Liver (tissue), 8 donors: ENCODE measurements at regions not wholly inside any gene's neighbourhood (a gene's known extent, or its start where the extent isn't known, plus 50 kb on each side); places are given as distances from the start of the nearest gene placed in this dataset.

Experiments
- DNase-seq: peaks from one replicate; pipeline ENCODE4 v3.0.0-alpha.2; 2017; ENCODE audit warnings: low spot score
- H3K27ac ChIP-seq, 2 donors: one replicate each; pipeline ENCODE4 v1.7.0; 2013; ENCODE audit warnings: inconsistent platforms in 2 of 2, low read length in 2 of 2, control low read depth in 1 of 2, low read depth in 1 of 2, mild to moderate bottlenecking in 1 of 2
- H3K27me3 ChIP-seq, 4 donors: one replicate each; pipeline versions ENCODE4 v1.6.1 to v1.7.0; 2013; ENCODE audit warnings: low read length in 3 of 4, inconsistent platforms in 1 of 4, mild to moderate bottlenecking in 1 of 4, moderate library complexity in 1 of 4; ENCODE audit not compliant: control insufficient read depth in 4 of 4, insufficient read depth in 4 of 4
- H3K36me3 ChIP-seq, 4 donors: one replicate each; pipeline versions ENCODE4 v1.6.1 to v1.7.0; 2013; ENCODE audit warnings: low read length in 3 of 4, mild to moderate bottlenecking in 3 of 4, low read depth in 1 of 4, moderate library complexity in 1 of 4; ENCODE audit not compliant: control insufficient read depth in 4 of 4, insufficient read depth in 3 of 4
- H3K4me1 ChIP-seq, 4 donors: one replicate each; pipeline versions ENCODE4 v1.6.1 to v1.7.0; 2013; ENCODE audit warnings: low read length in 3 of 4, mild to moderate bottlenecking in 3 of 4, moderate library complexity in 1 of 4; ENCODE audit not compliant: control insufficient read depth in 4 of 4, insufficient read depth in 4 of 4
- H3K4me3 ChIP-seq, 3 donors: one replicate each; pipeline versions ENCODE4 v1.6.1 to v1.7.0; 2013; ENCODE audit warnings: low read length in 3 of 3, control low read depth in 1 of 3, low read depth in 1 of 3, mild to moderate bottlenecking in 1 of 3
- H3K9ac ChIP-seq, 2 donors: one replicate each; pipeline ENCODE4 v1.7.0; 2013; ENCODE audit warnings: low read length in 2 of 2, mild to moderate bottlenecking in 2 of 2, moderate library complexity in 2 of 2, control low read depth in 1 of 2, low read depth in 1 of 2
- H3K9me3 ChIP-seq, 4 donors: one replicate each; pipeline versions ENCODE4 v1.6.1 to v1.7.0; 2013; ENCODE audit warnings: low read length in 3 of 4; ENCODE audit not compliant: control insufficient read depth in 4 of 4
- EGR1 ChIP-seq, 2 donors: IDR thresholded peaks; 2 replicates each; pipeline ENCODE4 v1.6.1; 2016 to 2018; ENCODE audit warnings: antibody characterized with exemption in 2 of 2, low read depth in 2 of 2
- FOXA1 ChIP-seq: IDR thresholded peaks from 2 replicates; pipeline ENCODE4 v1.6.1; 2016; ENCODE audit warnings: antibody characterized with exemption
- FOXA2 ChIP-seq: IDR thresholded peaks from 2 replicates; pipeline ENCODE4 v1.6.1; 2016; ENCODE audit warnings: antibody characterized with exemption
- GABPA ChIP-seq, 2 donors: IDR thresholded peaks in 1 of 2; conservative IDR thresholded peaks in 1 of 2; 2 replicates each; pipeline ENCODE4 v1.6.1; 2016; ENCODE audit warnings: antibody characterized with exemption in 2 of 2, mild to moderate bottlenecking in 1 of 2, moderate library complexity in 1 of 2
- HNF4G ChIP-seq: IDR thresholded peaks from 2 replicates; pipeline ENCODE4 v1.6.1; 2016; ENCODE audit warnings: antibody characterized with exemption
- JUND ChIP-seq, 2 donors: IDR thresholded peaks; 2 replicates each; pipeline ENCODE4 v1.6.1; 2016; ENCODE audit warnings: antibody characterized with exemption in 2 of 2
- NR2F2 ChIP-seq: IDR thresholded peaks from 2 replicates; pipeline ENCODE4 v1.6.1; 2016; ENCODE audit warnings: antibody characterized with exemption
- RAD21 ChIP-seq, 2 donors: IDR thresholded peaks; 2 replicates each; pipeline ENCODE4 v1.6.1; 2016; ENCODE audit warnings: antibody characterized with exemption in 2 of 2, mild to moderate bottlenecking in 2 of 2
- RXRA ChIP-seq, 2 donors: IDR thresholded peaks; 2 replicates each; pipeline ENCODE4 v1.6.1; 2017 to 2018; ENCODE audit warnings: antibody characterized with exemption in 2 of 2, mild to moderate bottlenecking in 1 of 2
- SP1 ChIP-seq: IDR thresholded peaks from 2 replicates; pipeline ENCODE4 v1.6.1; 2018; ENCODE audit warnings: antibody characterized with exemption, mild to moderate bottlenecking
- TAF1 ChIP-seq: conservative IDR thresholded peaks from 2 replicates; pipeline ENCODE4 v1.6.1; 2016; ENCODE audit warnings: antibody characterized with exemption, mild to moderate bottlenecking
- WGBS: extraction: QIAGEN DNeasy Blood & Tissue Kit; methylation state at CpG from one replicate; pipeline ENCODE4 v1.1.7; 2013; 5-methylcytosine and 5-hydroxymethylcytosine counted together
- TF ChIP-seq, protein P1 (sequence below): IDR thresholded peaks from 2 replicates; pipeline ENCODE4 v1.6.1; 2016; ENCODE audit warnings: antibody characterized with exemption
- TF ChIP-seq, protein P2 (sequence below): IDR thresholded peaks from 2 replicates; pipeline ENCODE4 v1.6.1; 2016; ENCODE audit warnings: antibody characterized with exemption
- TF ChIP-seq, protein P3 (sequence below): IDR thresholded peaks from 2 replicates; pipeline ENCODE4 v1.6.1; 2016; ENCODE audit warnings: antibody characterized with exemption
- TF ChIP-seq, protein P4 (sequence below): fragments of 150-350 bp; IDR thresholded peaks from 2 replicates; pipeline ENCODE4 v1.5.1; 2017; ENCODE audit warnings: improper control_type of control experiment, low read depth, low read length; ENCODE audit not compliant: missing input control
- TF ChIP-seq, protein P5 (sequence below): IDR thresholded peaks from 2 replicates; pipeline ENCODE4 v1.6.1; 2016; ENCODE audit warnings: antibody characterized with exemption, mild to moderate bottlenecking
- donor health status: healthy.
- donor health status: healthy.
- donor health status: healthy.
- donor health status: healthy.
- donor health status: healthy.

DNA sequence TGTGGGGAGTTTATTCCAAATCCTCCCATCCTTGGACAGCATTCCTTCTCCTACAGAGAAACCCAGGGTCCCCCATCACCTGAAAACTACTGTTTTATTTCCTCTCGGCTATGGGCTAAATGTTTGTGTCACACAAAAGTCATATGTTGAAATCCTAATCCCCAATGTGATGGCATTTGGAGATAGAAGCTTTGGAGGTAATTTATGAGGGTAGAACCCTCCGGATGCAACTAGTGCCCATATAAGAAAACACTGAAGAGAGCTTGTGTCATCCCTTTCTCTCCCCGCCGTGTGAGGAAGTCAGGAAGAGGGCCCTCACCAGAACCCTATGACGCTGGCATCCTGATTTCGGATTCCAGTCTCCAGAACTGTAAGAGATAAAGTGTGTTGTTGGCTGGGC lies 127.8 kb upstream of the NOCT start:
- Histone ChIP-seq H3K27ac (no peak overlapping the region), H3K27me3 (no peaks in the 10 kb centered on the region), H3K4me1 (no peaks in the 10 kb centered on the region), H3K4me3 (no peak overlapping the region), H3K36me3 (no peaks in the 10 kb centered on the region), H3K9me3 (no peaks in the 10 kb centered on the region), H3K9ac (no peak overlapping the region)
- no peak for DNase-seq
- TF ChIP-seq, protein P1, sequence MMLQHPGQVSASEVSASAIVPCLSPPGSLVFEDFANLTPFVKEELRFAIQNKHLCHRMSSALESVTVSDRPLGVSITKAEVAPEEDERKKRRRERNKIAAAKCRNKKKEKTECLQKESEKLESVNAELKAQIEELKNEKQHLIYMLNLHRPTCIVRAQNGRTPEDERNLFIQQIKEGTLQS, result no peak
- TF ChIP-seq FOXA2 (no peak), EGR1 (IDR thresholded peaks at IDR 0.05; ENCODE audit: low read depth in 2 of 2) (no peak), RAD21 (IDR thresholded peaks at IDR 0.05) (no peak), FOXA1 (no peak), RXRA (IDR thresholded peaks at IDR 0.05) (no peak), SP1 (no peak)
- TF ChIP-seq, protein P2, sequence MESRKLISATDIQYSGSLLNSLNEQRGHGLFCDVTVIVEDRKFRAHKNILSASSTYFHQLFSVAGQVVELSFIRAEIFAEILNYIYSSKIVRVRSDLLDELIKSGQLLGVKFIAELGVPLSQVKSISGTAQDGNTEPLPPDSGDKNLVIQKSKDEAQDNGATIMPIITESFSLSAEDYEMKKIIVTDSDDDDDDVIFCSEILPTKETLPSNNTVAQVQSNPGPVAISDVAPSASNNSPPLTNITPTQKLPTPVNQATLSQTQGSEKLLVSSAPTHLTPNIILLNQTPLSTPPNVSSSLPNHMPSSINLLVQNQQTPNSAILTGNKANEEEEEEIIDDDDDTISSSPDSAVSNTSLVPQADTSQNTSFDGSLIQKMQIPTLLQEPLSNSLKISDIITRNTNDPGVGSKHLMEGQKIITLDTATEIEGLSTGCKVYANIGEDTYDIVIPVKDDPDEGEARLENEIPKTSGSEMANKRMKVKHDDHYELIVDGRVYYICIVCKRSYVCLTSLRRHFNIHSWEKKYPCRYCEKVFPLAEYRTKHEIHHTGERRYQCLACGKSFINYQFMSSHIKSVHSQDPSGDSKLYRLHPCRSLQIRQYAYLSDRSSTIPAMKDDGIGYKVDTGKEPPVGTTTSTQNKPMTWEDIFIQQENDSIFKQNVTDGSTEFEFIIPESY, result no peak
- TF ChIP-seq, protein P3, sequence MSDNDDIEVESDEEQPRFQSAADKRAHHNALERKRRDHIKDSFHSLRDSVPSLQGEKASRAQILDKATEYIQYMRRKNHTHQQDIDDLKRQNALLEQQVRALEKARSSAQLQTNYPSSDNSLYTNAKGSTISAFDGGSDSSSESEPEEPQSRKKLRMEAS, result no peak
- 97% methylated on average over 6 of the region's 6 CpGs for WGBS

DNA sequence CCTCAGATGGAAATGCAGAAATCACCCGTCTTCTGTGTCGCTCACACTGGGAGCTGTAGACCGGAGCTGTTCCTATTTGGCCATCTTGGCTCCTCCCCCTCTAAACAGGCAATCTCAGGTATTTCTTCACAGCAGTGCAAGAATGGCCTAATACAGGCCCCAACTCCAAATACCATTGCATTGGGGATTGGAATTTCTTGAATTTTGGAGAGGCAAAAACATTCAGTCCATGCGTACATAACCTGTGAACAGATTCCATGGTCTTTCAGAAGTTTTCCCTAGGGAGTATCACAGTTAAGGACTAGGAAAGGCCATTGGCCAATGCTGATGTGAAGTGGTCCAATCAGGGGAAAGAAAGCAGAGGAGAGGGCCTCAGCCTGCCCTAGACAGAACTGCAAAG lies 128.2 kb upstream of the NOCT start:
- Histone ChIP-seq H3K4me1 (no peaks in the 10 kb centered on the region), H3K27me3 (no peaks in the 10 kb centered on the region), H3K9ac (no peak overlapping the region), H3K4me3 (no peak overlapping the region), H3K36me3 (no peaks in the 10 kb centered on the region), H3K27ac (no peak overlapping the region), H3K9me3 (no peaks in the 10 kb centered on the region)
- 97% methylated on average over 4 of the region's 4 CpGs for WGBS
- DNase-seq, result no peak
- TF ChIP-seq NR2F2, result no peak
- TF ChIP-seq FOXA1, result no peak

DNA sequence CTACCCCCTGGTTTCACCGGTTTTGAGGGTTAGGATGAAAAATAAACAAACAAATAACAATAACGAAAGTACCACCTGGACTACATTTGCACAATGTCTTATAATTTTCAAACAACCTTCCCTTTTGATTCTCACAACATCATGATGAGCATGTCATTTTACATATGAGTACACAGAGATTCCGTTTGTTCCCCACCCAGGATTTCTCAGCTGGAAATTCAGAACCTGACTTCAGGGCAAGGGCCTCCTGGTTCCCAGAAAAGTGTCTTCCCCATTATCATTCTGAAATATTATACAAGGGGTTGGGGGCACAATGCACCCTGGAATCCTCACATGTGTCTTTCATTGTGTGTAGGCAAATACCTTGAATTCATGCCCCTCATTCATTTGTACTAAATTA lies 135.8 kb upstream of the NOCT start:
- 93% methylated on average over 3 of the region's 3 CpGs for WGBS
- Histone ChIP-seq H3K9ac (no peak overlapping the region), H3K27ac (no peak overlapping the region), H3K9me3 (no peaks in the 10 kb centered on the region), H3K36me3 (no peaks in the 10 kb centered on the region), H3K4me1 (no peaks in the 10 kb centered on the region), H3K4me3 (no peak overlapping the region), H3K27me3 (no peaks in the 10 kb centered on the region)
- DNase-seq, result no peak
- TF ChIP-seq FOXA1, result no peak
- TF ChIP-seq, protein P3, result no peak
- TF ChIP-seq TAF1, result no peak
- TF ChIP-seq EGR1 (IDR thresholded peaks at IDR 0.05; ENCODE audit: low read depth in 2 of 2), result no peak
- TF ChIP-seq, protein P4, sequence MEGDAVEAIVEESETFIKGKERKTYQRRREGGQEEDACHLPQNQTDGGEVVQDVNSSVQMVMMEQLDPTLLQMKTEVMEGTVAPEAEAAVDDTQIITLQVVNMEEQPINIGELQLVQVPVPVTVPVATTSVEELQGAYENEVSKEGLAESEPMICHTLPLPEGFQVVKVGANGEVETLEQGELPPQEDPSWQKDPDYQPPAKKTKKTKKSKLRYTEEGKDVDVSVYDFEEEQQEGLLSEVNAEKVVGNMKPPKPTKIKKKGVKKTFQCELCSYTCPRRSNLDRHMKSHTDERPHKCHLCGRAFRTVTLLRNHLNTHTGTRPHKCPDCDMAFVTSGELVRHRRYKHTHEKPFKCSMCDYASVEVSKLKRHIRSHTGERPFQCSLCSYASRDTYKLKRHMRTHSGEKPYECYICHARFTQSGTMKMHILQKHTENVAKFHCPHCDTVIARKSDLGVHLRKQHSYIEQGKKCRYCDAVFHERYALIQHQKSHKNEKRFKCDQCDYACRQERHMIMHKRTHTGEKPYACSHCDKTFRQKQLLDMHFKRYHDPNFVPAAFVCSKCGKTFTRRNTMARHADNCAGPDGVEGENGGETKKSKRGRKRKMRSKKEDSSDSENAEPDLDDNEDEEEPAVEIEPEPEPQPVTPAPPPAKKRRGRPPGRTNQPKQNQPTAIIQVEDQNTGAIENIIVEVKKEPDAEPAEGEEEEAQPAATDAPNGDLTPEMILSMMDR, result no peak
- TF ChIP-seq, protein P5, sequence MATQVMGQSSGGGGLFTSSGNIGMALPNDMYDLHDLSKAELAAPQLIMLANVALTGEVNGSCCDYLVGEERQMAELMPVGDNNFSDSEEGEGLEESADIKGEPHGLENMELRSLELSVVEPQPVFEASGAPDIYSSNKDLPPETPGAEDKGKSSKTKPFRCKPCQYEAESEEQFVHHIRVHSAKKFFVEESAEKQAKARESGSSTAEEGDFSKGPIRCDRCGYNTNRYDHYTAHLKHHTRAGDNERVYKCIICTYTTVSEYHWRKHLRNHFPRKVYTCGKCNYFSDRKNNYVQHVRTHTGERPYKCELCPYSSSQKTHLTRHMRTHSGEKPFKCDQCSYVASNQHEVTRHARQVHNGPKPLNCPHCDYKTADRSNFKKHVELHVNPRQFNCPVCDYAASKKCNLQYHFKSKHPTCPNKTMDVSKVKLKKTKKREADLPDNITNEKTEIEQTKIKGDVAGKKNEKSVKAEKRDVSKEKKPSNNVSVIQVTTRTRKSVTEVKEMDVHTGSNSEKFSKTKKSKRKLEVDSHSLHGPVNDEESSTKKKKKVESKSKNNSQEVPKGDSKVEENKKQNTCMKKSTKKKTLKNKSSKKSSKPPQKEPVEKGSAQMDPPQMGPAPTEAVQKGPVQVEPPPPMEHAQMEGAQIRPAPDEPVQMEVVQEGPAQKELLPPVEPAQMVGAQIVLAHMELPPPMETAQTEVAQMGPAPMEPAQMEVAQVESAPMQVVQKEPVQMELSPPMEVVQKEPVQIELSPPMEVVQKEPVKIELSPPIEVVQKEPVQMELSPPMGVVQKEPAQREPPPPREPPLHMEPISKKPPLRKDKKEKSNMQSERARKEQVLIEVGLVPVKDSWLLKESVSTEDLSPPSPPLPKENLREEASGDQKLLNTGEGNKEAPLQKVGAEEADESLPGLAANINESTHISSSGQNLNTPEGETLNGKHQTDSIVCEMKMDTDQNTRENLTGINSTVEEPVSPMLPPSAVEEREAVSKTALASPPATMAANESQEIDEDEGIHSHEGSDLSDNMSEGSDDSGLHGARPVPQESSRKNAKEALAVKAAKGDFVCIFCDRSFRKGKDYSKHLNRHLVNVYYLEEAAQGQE, result no peak
- TF ChIP-seq GABPA (IDR thresholded peaks at IDR 0.05 in 1 of 2, conservative IDR thresholded peaks at IDR 0.05 in 1 of 2), result no peak
- TF ChIP-seq JUND (IDR thresholded peaks at IDR 0.05), result no peak
- TF ChIP-seq HNF4G, result no peak
